ENCODE measurements at regions not wholly inside any gene's neighbourhood (a gene's known extent, or its start where the extent isn't known, plus 50 kb on each side); places are given as distances from the start of the nearest gene placed in this dataset.
"Not testable (repeated sequence)": the region's sequence is repeated elsewhere in the genome, so short reads cannot be mapped to it uniquely, and the experiment has no call there.

DNA sequence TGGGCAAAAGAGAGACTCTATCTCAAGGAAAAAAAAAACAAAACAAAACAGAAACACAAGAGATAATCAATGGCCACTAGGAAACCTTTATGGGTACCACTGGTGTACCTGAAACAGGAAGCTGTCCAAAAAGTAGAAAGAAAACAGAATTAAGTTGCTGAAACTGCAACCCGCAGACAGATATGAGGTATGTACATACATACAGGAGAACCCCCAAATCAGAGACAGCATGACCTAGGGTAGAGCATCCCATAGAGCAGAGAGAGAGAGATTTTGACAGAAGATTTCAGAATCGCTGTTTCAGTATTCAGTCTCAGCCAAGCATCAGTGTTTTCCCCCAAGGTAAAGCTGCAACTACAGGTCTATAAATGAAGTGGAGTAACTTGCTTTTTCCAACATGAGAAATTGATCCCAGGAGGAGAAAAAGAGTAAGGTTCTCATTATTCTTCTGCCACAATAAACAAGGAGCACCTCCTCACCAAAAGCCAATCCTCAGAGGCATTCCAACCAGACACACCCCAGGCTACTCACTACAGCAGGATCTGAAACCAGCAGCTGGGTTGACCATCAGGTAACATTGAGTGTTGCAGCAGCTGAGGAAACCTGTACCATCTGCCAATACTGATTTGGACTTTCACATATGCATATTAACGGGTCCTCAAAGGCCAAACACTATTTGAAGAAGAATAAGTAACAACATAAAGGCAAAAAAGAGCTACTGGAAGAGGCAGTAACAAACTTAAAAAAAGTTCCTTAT lies 630.0 kb downstream of the TAF11L14 start:
- DNase-seq: no peak

DNA sequence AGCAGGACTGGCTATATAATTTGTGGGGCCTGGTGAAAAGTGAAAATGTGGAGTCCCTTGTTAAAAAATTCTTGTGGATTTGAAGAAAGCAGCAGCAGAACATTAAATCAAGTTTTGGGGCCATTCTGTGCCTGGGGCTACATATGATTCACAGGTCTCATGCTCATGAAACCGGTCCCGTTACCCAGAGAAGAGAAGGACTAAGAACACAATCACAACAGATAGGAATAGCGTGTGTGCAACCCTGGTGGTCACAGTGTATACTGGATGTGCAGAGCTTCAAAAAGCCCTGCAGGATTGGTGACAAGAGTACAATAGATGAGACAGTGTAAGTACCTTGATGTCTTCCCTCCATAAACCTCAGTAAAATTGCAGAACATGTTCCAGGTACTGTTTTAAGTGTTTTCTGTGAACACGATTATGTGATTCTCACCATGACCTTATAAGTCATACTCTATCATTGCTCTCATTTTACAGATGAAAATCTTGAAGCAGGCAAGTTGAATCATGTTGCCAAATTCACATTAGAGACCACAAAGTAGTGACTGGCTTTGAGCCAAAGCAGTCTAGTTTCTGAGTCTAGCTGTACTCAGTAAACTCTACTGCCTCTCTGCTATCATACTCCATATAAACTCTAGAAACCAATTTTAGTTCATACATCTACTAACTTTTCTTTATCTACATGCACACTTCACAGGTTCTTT lies 636.5 kb downstream of the TAF11L14 start:
- no peak for DNase-seq

DNA sequence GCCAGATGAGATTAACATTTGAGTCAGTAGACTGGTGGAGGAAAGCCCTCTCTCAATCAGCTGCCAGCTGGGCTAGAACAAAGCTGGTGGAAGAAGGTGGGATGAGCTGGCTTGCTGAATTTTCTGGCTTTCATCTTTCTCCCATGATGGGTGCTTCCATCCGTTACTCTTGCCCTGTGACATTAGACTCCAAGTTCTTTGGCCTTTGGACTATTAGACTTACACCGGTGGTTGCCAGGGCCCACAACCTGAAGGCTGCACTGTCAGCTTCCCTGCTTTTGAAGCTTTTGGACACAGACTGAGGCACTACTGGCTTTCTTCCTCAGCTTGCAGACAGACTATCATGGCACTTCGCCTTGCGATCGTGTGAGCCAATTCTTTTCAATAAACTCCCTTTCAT lies 642.7 kb downstream of the TAF11L14 start:
- DNase-seq: no peak

DNA sequence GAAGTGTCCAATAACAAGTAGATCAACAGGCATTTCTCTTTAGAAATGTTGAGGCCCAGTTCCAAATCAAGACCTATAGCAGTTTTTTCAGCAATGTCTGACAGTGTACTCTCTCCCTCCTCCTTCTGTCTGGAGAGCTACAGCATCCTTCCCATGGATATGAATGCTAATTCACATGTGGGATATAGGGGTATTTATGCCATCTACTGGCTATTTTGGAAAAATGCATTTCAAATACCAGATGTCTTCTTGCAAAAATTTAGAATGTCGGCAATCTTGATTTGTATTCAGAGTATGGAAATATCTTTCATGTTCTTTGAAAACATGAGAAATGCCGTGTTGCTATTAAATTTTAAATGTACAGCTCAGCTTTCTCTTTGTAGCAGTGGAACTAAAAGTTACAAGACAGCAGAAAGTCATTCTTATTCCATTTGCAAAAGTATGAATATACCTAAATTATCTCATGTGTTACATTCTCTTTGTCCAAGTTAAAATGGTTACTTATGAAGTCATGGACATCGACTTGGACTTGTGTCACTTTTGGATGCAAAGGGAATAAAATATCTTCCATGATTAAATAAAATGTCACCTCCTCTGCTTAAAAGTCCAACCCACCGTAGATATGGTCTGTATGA lies 647.8 kb downstream of the TAF11L14 start:
- peak; percentile 66 for DNase-seq

DNA sequence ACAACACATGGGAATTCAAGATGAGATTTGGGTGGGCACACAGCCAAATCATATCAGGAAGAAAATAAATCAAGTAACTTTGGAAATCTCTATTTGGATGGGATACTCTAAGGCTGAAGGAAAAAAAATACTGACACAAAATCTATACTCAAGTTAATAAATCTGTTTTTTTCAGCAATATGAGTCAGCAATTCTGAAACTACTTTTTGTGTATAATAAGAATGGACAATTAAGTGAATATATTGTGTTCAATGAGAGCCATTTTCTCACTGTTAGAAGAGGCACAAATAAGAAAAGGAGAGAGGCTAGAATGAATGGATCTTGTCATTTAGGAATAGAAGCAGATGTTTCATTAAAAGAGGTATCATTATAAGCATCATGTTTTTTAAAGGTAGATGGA lies 651.0 kb downstream of the TAF11L14 start:
- DNase-seq: no peak

DNA sequence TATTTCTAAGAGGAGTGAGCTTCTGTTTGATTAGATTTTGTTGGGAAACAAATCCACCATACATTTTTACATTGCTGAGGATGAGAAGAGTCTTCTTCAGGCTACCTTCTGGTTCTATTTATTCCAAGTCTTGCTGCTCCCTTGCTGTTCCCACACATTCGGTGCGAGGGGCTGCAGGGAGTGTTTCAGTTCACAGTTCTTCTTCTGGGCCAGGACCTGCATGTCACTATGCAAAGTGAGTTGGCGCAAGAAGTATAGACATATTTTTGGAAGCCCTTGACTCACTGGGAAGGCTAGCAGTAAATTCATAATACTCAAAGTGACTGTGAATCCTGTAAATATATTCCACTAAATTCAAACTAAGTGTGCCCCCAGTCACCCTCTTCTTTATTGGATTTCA lies 657.9 kb downstream of the TAF11L14 start:
- DNase-seq: no peak

DNA sequence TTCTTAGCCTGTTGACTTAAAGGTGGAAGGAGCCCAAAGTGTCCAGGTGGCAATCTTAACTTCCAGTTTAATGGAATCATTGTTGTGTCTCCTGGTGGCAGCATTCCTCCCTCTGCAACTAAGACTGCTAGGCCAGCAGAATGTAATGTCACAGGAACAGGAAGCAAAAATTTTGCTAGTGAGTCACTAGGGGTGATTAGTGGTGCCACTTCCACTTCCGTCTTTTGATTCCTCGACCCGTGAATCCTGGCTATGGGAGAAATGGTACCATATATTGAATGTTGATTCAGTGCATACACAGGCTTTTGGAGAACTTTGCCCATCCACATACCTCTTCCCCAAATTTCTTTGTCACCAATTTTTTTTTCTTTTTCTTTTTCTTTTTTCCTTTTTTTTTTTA lies 661.4 kb downstream of the TAF11L14 start:
- not testable (repeated sequence) for DNase-seq

DNA sequence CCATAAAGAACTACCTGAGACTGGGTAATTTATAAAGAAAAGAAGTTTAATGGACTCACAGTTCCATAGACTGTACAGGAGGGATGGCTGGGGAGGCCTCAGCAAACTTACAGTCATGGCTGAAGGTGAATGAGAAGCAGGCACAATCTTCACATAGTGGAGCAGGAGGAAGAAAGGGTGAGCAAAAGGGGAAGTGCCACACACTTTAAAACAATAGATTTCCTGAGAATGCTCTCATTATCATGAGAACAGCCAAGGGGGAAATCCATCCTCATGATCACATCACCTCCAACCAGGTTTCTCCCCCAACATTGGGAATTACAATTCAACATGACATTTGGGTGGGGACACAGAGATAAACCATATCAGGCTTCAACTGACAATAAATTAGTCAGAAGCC lies 664.9 kb downstream of the TAF11L14 start:
- DNase-seq: no peak

DNA sequence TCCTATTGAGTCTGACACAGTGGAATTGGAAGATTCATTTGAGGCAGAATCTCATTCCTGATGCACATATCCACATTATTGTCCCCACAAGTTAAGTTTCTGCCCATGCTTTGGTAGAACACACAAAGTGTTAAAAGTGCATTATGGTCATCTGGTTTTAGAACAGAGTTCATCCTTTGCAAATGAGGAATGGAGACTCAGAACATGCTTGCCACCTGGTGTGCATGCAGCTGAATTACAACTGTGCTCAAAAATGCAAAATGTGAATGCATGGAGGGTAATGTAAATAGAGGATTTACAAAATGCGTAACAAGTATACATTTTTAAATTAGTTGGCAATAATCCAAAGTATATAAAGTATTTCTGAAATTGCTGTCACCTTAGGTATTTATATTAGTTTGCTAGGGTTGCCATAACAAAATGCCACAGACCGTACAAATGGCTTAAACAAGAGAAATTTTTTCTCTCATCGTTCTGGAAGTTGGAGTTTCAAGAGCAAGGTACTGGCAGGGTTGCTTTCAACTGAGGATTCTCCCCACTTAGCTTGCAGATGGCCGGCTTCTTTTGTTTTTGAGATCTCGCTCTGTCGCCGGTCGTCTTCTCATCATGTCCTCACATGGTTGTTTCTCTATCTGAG lies 671.1 kb downstream of the TAF11L14 start:
- peak; percentile 24 for DNase-seq

DNA sequence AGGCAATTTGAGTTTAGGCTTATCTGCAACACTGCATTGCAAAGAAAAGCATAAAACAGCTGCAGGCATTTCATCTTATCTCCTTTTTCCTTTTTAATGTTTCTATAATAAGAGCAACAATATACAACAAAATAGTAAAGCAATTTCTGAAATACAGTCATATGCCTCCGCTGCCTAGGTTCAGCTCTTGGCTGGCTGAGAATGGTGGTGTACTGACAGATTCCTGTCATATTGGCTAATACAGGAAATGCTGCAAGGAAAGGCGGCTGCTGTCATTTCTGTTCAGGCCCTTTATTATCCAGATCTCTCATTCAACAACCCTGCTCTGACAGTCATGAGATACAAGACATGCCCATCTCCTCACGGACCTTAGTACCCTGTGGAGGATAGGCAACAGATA lies 677.0 kb downstream of the TAF11L14 start:
- no peak for DNase-seq

DNA sequence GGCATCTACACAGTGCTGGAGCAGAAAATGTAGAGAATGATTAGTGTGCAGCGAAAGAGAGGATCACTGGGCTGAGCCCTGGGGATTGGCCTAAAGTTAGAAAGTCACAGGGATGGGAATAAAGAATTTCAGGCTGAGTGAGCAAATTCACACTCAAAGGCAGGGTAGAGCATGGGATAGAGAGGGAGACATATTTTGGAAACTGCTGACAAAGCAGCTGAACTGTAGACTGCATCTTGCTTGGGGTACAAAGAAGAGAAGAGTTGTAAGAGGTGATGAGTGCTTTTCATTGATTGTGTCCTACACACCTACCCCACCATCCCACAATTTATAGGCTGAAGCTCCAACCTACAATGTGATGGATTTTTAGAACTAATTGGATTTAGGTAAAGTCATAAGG lies 677.8 kb downstream of the TAF11L14 start:
- DNase-seq: no peak

DNA sequence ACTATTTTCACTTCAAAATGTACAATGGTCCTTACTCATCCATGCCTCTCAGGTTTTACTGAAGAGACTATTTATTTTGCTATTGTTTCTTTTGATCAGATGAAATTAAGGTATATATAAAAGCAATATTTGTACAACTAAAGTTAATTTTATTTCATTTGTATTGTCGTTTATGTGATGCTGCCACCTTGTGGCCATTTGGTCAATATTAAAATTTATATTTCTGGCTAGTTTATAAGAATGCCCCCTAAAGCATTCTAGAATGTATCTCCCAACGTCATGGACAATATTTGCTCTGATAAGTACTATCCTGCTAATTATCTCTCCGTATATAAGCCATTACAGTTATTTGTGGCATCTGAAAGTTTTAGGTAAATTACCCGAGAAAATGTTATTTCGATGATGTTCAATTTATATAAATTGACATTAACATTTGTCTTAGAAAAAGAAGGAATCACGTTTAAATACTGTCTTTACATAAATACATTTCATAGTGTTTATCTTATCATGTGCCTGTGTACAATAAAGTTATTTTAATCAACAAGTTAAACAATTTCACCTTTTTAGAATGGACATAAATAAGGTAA lies 680.0 kb downstream of the TAF11L14 start:
- DNase-seq: peak; percentile 14

DNA sequence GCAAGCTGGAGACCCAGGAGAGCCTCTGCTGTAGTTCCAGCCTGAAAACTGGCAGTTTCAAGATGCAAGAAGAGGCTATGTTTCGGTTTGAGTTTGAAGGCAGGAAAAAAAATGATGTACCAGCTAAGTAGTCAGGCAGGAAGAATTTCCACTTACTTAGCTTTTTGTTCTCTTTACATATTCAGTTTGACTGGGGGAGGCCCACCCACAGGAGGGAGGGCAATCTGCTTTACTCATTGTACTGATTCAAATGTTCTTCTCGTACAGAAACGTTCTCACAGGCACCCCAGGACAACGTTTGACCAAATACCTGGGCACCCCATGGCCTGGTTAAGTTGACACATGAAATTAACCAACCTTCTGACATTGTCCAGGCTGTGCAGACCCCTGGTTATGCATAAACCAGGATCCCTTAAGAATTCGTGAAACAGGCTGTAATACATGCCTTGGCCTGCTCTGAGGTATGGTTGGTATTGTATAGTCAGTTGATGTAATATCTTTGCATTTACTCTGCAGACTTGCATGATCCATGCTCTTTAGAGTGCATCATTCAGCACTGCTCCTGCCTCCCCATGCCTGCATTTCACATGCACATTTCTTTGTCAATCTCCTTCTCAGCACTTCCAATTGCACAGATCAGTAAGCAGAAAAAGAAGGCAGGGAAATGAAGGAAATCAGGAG lies 687.1 kb downstream of the TAF11L14 start:
- DNase-seq: no peak

DNA sequence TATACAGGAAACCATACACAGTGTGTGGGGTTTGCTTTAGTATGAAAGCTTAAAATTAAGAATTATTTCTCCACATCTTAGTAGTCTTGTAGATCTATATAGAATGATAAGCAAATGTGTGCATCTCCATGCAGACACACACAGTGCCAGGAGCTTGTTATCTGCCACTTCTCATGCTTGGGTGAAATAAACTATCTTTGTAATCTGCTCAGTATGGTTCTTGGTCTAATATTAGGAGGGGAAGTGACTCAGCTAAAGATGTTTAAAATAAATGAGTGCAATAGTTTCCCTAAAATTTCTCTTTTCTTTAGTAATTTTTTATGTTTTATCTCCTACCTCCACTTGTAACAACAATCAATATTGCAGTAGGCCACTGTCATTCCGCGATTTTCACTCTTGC lies 689.6 kb downstream of the TAF11L14 start:
- no peak for DNase-seq

DNA sequence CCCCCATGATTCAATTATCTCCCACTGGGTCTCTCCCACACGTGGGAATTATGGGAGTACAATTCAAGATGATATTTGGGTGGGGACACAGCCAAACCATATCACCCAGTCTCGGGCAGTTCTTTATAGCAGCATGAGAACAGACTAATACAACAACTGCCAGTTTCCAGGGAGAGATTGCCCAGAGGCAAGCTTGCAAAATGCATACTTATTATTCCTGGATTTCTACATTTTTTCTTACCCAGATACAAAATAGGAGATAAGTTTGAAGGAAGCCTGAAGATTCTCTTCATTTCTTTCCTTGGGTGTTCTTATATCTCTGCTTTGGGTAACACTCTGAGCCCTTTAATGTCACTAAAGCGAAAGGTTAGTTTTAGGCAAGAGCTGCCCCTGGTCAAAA lies 691.2 kb downstream of the TAF11L14 start:
- peak; percentile 8 for DNase-seq

DNA sequence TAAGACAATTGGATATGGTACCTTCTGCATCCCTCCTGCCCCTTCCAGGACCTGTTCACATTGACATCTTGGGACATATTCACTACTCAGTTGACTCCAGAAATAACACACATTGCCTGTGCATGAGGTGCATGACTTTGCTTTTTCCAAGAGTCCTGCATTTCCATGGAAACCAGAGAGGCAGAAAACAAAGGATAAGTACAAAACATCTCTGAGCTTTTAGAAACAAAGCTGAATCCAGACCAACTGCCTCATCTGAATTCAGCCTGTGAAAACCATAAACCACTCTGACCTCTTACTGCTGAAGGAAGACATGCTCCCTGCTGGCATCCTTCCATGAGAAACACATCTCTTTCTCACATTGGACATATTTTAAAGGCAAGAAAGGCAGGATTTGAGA lies 695.1 kb downstream of the TAF11L14 start:
- DNase-seq: peak; percentile 8

DNA sequence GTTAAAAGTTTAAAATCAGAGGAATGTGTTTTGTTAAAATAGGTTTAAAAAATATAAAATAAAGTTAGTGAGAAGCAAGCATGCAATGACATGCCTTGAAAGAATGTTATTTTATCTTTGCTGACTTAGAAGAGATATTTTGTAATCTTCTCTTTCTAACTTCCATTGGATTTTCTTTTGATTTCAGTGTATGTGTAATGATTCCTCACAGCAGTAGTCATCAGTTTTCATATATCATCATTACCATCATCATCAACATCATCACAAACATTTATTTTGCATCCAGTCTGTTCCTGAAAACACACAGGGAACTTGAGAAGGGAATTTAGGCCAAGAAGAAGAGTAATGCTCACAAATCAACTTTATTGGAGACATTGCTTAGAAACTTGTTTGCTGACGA lies 699.6 kb downstream of the TAF11L14 start:
- peak; percentile 4 for DNase-seq

DNA sequence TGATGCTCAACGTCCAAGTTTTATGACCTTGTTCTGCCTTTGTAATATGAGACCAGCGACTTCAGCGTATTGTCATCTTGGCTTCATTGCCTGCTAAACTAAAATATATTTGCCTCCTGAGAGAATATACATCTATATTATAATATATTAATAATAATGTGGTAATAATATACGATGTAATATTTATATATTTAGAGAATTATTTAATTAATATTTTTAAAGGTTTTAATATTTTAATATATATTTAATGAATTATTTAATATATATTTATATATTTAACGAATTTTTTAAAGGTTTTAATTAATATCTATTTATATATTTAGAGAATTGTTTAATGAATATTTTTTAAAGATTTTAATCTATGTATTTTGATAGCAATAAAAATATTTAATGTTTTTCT lies 700.7 kb downstream of the TAF11L14 start:
- DNase-seq: no peak

DNA sequence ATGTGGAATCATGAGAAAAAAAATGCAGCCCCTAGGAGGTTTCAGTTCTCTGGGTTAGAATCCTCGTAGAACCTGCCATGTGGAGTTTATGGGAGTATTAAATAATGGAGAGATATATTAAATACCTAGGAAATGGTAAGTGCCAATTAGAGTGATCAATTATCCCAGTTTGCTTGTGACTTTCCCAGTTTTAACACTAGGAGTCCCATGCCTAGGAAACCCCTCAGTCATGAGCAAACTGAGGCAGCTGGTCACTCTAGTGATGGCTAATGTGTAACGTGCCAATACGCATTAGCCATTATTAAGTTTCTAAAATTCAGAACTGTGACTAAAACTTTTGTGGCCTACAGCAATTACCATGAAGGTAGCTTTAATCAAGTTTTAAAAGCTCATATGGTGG lies 720.6 kb downstream of the TAF11L14 start:
- DNase-seq: no peak

DNA sequence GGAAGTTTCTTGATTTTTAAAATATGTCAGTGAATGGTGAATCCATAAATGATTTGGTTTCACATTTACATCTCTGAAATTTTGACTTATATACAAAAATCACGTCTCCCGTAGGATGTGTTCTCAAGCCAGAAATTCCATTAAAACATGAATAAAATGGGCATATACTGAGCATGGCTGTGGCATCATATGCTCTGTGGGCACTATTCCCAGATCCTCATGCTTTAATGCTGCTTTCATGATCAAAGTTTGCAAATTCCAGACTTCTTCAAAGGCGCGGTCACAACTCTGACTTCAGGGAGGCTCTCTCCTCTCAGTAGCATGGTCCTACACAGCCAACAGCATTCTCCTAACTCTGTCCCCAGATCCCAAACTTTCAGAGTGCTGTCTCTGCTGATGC lies 723.2 kb downstream of the TAF11L14 start:
- DNase-seq: no peak

DNA sequence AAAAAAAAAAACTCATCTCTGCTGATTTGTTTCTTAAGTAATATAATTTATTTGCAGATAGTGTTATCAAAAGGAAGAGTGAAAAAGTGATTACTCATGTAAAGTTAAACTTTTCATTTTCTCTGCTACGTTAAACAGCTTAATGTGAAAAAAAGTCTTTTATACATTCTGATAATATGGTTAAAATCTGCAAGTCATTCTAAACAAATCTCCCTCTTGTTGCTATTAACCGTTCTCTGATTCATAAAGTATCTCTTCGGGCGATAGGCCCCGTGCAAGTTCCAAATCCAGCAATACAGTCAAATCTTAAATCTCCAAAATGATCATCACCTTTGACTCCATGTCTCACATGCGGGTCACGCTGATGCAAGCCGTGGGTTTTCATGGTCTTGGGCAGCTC lies 732.0 kb downstream of the TAF11L14 start:
- DNase-seq: no peak

DNA sequence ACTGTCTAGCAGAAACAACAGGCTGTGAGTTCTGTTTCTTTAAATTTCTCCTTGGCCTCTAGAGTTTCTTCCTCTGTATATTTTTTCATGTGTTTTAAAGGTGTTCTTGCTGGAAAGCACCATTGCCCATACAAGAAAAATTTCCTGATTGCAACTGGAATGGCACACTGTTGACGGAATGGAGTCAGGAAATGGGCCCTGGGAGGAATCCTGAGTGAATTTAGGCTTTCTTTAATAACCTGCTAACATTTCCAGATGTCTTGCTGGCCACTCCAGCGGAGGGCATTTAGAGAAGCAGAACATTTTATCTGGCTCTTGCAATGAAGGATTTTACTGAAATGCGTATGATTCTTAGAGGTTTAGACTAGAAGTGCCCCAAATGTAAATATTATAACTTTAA lies 736.3 kb downstream of the TAF11L14 start:
- DNase-seq: no peak

All from fibroblast of skin of scalp (primary cell).